NCI-H2196 treated with DMSO at 0.1 percent for 48 hours (cell line): ENCODE measurements at regions not wholly inside any gene's neighbourhood (a gene's known extent, or its start where the extent isn't known, plus 50 kb on each side); places are given as distances from the start of the nearest gene placed in this dataset.

Experiments used
- DNase-seq: peaks from one replicate; lab custom pipeline; 2025; ENCODE audit not compliant: unreplicated experiment; lab: John Stamatoyannopoulos, UW

- no peak for DNase-seq
Observed at GRCh38 chr9:90259311-90260246, 383.0 kb downstream of the DIRAS2 start.

- no peak for DNase-seq
Observed at GRCh38 chr9:90261698-90262097, 380.9 kb downstream of the DIRAS2 start.

- no peak for DNase-seq
Observed at GRCh38 chr9:90268613-90269012, 374.0 kb downstream of the DIRAS2 start.

GRCh38 chr9:90271707-90272106, 370.9 kb downstream of the DIRAS2 start:
- DNase-seq, result no peak

- DNase-seq, result no peak
Observed at GRCh38 chr9:90274725-90275124, 367.9 kb downstream of the DIRAS2 start.

- DNase-seq, result no peak
Observed at GRCh38 chr9:90285946-90286345, 356.7 kb downstream of the DIRAS2 start.

GRCh38 chr9:90287567-90288274, 354.9 kb downstream of the DIRAS2 start:
- no peak for DNase-seq

DNA sequence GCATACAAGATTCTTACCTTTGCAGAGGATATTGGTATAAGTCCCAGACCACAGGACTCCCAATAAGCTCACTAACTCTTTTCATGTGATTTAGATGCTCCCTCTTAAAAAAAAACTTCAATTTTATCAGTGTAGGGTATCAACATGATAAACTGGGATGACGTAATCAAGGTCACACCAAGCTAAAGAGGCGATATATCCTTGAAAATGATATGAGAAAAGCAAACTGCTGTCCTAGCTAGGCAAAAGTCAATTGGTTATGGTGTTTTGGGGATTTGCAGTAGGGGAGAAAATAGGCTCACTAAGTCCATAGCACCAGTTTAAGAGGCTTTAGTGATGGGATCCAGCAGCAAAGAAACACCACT, 354.4 kb downstream of the DIRAS2 start:
- no peak for DNase-seq

- no peak for DNase-seq
Observed at GRCh38 chr9:90290716-90291485, 351.7 kb downstream of the DIRAS2 start.

- DNase-seq, result no peak
Observed at GRCh38 chr9:90296539-90296938, 346.1 kb downstream of the DIRAS2 start.

DNA sequence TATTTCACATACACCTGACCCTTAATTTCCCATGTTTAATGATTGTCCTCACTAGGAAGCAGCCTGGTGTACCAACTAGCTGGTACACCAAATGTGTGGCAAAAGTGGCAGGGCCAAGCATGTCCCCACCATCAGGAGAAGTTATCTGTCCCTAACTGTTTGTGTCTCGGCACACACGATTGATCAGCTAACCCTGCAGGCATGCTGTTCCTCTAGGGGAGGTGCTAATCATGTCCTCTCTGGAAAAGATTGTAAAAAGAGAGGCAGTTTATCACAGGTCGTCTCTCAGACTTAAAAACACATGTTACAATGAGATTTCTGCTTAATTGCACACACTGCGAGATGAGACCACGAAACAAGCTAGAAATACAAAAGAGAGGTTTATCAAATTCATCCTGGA, 342.7 kb downstream of the DIRAS2 start:
- DNase-seq, result no peak

DNA sequence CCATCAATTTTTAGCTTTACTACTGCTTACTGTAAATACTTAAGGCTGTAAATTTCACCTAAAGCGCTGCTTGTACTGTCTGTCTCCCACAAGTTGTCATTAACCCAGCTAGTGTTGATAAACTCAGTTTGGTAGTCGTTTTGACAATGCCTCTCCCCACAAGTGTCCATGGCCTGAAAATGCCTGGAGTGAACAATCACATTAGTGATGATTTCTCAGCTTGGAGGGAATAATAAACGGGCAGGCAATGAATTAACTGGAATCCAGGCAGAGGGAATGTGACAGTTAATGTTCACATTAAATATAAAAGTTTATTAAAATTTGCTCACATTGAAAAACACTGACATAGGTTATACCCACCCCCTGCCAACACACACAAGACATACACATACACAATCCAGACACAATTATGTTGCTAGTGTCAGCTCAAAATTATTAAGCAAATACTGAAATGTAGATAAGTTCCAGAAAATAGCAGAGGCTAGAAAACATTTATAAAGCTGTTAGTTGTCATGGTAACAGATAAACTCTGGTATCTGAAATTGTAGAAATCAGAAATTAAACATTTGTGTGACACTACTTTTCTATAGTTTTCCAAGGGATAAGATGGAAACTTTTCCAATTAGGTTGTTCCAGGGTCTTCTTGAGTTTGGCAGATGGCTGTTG, 341.9 kb downstream of the DIRAS2 start:
- DNase-seq, result no peak

GRCh38 chr9:90301277-90301653, 341.4 kb downstream of the DIRAS2 start:
- DNase-seq, result no peak

- DNase-seq, result no peak
Observed at GRCh38 chr9:90303655-90304054, 339.0 kb downstream of the DIRAS2 start.

DNA sequence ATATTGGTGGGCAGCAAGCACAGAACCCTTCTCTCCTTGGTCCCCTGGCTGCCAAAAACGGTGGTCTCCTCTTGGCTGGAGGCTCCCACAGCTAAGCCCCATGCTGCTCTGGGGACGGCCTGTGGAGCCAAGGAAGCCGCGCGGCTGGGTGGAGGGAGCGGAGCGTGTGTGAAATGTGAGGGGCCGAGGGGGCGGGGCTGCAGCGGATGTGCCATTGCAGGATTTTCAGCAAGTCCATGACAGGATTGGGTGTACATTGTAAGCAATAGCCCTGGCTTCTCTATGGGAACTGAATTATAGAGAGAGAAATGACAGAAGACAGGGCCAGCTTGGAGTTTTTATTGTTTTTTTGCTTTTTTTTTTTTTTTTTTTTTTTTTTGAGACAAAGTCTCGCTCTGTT, 336.5 kb downstream of the DIRAS2 start:
- no peak for DNase-seq

DNA sequence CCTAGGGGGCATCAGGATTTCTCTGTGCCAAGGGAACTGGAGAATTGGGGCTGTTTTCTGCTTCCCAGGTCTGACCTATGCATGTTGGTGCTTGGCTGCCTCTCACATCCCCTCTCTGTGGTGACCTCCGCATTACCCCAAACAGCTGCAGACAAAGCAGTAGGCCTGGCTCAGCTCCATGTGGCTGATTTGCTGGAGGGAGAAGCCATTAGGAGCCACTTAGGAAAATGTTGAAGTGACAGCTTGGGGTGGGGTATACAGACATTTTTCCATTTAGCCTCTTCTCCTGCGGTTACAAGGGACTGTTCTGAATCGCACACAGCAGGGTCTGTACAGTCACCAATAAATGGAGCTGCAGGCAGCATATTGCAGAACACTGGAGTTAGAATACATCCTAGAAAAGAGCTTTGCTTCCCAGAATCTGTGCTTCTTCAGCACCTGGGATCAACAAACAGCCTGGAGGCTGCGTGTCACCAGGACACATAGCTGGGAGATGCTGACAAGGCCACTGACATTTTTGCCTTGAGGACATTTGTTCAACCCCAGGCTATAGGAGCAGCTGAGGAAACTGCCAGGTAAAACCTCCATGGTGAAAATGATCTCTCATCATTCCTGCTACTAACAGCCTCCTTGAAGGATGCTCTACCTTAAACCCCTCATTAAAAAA, 335.3 kb downstream of the DIRAS2 start:
- DNase-seq, result no peak

DNA sequence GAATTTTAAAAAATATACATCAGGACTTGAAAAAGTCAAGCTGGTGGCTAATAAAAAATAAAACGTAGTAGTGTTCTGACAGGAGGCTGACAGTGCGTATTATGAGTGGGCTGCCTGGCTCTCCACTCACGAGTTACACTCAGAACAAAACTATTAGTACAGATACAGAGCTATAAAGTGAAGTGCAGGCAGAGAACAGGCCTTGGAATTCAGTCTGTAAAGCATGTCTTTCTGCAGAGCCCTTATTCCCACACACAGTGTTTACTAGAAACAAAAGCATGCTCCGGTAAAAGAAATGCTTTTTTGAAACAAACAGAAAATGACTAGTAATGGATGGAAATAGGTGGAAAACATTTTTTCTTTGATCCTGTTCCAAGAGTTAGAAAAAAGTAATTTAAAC, 334.7 kb downstream of the DIRAS2 start:
- DNase-seq, result no peak

- DNase-seq, result no peak
Observed at GRCh38 chr9:90308691-90309090, 333.9 kb downstream of the DIRAS2 start.

GRCh38 chr9:90309809-90310520, 332.7 kb downstream of the DIRAS2 start:
- no peak for DNase-seq

- DNase-seq, result no peak
Observed at GRCh38 chr9:90310521-90310876, 332.1 kb downstream of the DIRAS2 start.
